K562 (cell line): ENCODE measurements at regions not wholly inside any gene's neighbourhood (a gene's known extent, or its start where the extent isn't known, plus 50 kb on each side); places are given as distances from the start of the nearest gene placed in this dataset.

Experiments
- ATAC-seq: fragments of 200-7000 bp; cut with Tn5 transposase; 3 replicates; pipeline ENCODE4 v1.9.1; 2020; ENCODE audit warnings: moderate library complexity
- BruUV-seq: library from RNA; stranded (reverse); fragments of 400-500 nt; replicated peaks from 2 replicates; lab custom pipeline; 2021; lab: Mats Ljungman, UMichigan
- CTCF ChIA-PET: fragments of 300-600 bp; formaldehyde crosslinking; extraction: SDS; loops from one replicate; lab custom pipeline; 2021; ENCODE audit warnings: low intra/inter-chr PET ratio; lab: Yijun Ruan, JAX
- POLR2A ChIA-PET: fragments of 300-600, 350-650 bp; sonication (Branson Sonifier 250); formaldehyde crosslinking; extraction: SDS; loops from one replicate; lab custom pipeline; 2021; ENCODE audit warnings: antibody characterized with exemption, inconsistent platforms; lab: Yijun Ruan, JAX
- DNase-seq, 4 experiments: peaks; one replicate each; pipeline versions ENCODE4 v3.0.0 to v3.0.0-alpha.2; 2011 to 2018; ENCODE audit warnings: low spot score in 3 of 4, mixed read lengths in 3 of 4; ENCODE audit errors: extremely low read depth in 1 of 4
- FAIRE-seq: peaks from 2 replicates; lab custom pipeline; 2011; peaks lifted over from hg19 to GRCh38; lab: Jason Lieb, UNC
- H2AFZ ChIP-seq: 2 replicates; pipeline ENCODE4 v1.6.0; 2011; ENCODE audit warnings: low read depth, low read length, control low read depth, inconsistent platforms
- H3K27ac ChIP-seq: fragments of 200-600 bp; 3 replicates; pipeline ENCODE4 v1.8.0; 2011; ENCODE audit warnings: low read depth, mild to moderate bottlenecking, control low read depth, inconsistent platforms, low read length, moderate library complexity, mixed read lengths; ENCODE audit errors: extremely low read depth
- H3K27me3 ChIP-seq, 2 experiments: fragments of 300-600 bp in 1 of 2; 2 replicates in 1 of 2; 3 replicates in 1 of 2; pipeline versions ENCODE4 v1.6.0 to v1.8.0; 2011; ENCODE audit warnings: inconsistent platforms in 2 of 2, low read length in 2 of 2, mild to moderate bottlenecking in 1 of 2, mixed read lengths in 1 of 2, moderate library complexity in 1 of 2; ENCODE audit not compliant: control insufficient read depth in 2 of 2, insufficient read depth in 2 of 2
- H3K36me3 ChIP-seq: fragments of 300-600 bp; 3 replicates; pipeline ENCODE4 v1.8.0; 2011; ENCODE audit warnings: mild to moderate bottlenecking, low read length, inconsistent platforms; ENCODE audit not compliant: control insufficient read depth, insufficient read depth
- H3K4me1 ChIP-seq, 2 experiments: fragments of 200-600 bp in 1 of 2; replicated peaks in 1 of 2; 2 replicates in 1 of 2; 3 replicates in 1 of 2; pipeline versions ENCODE4 v1.5.1 to v1.8.0; 2011; ENCODE audit warnings: inconsistent platforms in 2 of 2, low read length in 2 of 2, mild to moderate bottlenecking in 1 of 2, mixed read lengths in 1 of 2, moderate library complexity in 1 of 2; ENCODE audit not compliant: control insufficient read depth in 2 of 2, insufficient read depth in 2 of 2
- H3K4me2 ChIP-seq: 2 replicates; pipeline ENCODE4 v1.6.1; 2011; ENCODE audit warnings: low read length, control low read depth, inconsistent platforms, mixed read lengths; ENCODE audit not compliant: insufficient read depth
- H3K4me3 ChIP-seq: fragments of 200-600 bp; sonication (generic), shearing (Covaris generic); 2 replicates; pipeline ENCODE4 v1.5.1; 2016; ENCODE audit warnings: control low read depth, inconsistent platforms
- H3K79me2 ChIP-seq: fragments of 200-600 bp; 3 replicates; pipeline ENCODE4 v1.8.0; 2011; ENCODE audit warnings: low read length, inconsistent platforms; ENCODE audit not compliant: control insufficient read depth, insufficient read depth
- H3K9ac ChIP-seq, 2 experiments: 2 replicates each; pipeline versions ENCODE4 v1.6.0 to v1.6.1; 2011; ENCODE audit warnings: low read depth in 2 of 2, low read length in 2 of 2, control low read depth in 1 of 2, inconsistent platforms in 1 of 2, mild to moderate bottlenecking in 1 of 2, mixed read lengths in 1 of 2; ENCODE audit not compliant: insufficient read depth in 1 of 2
- H3K9me1 ChIP-seq: one replicate; pipeline ENCODE4 v1.6.0; 2011; ENCODE audit warnings: inconsistent platforms, mild to moderate bottlenecking, low read length, moderate library complexity; ENCODE audit not compliant: control insufficient read depth, insufficient read depth
- H3K9me3 ChIP-seq: replicated peaks from 2 replicates; pipeline ENCODE4 v1.5.1; 2011; ENCODE audit warnings: low read depth, low read length, inconsistent platforms; ENCODE audit not compliant: control insufficient read depth, insufficient read depth
- H4K20me1 ChIP-seq: replicated peaks from 2 replicates; pipeline ENCODE4 v1.6.1; 2011; ENCODE audit warnings: low read length, inconsistent platforms, mixed read lengths; ENCODE audit not compliant: control insufficient read depth, insufficient read depth
- CREM ChIP-seq: IDR thresholded peaks from 2 replicates; pipeline ENCODE4 v1.6.1; 2014; ENCODE audit warnings: antibody characterized with exemption, low read depth
- POLR2B ChIP-seq: fragments of 450-650 bp; IDR thresholded peaks from 2 replicates; pipeline ENCODE4 v1.6.1; 2018; ENCODE audit warnings: low read depth; ENCODE audit not compliant: partially characterized antibody
- SP2 ChIP-seq: IDR thresholded peaks from 2 replicates; pipeline ENCODE4 v1.6.1; 2011; ENCODE audit warnings: mild to moderate bottlenecking, low read depth, low read length, moderate library complexity; ENCODE audit not compliant: poor library complexity, severe bottlenecking; ENCODE audit errors: extremely low read depth
- SREBF1 ChIP-seq: fragments of 150-350 bp; IDR thresholded peaks from 2 replicates; pipeline ENCODE4 v1.6.1; 2014; ENCODE audit warnings: antibody characterized with exemption, low read depth, low read length, borderline replicate concordance
- TRIM28 ChIP-seq: fragments of 450-650 bp; IDR thresholded peaks from 2 replicates; pipeline ENCODE4 v1.6.1; 2017
- ZMIZ1 ChIP-seq, 2 experiments: fragments of 150-350 bp in 1 of 2; IDR thresholded peaks; 2 replicates each; pipeline ENCODE4 v1.6.1; 2012 to 2016; ENCODE audit warnings: low read depth in 2 of 2, low read length in 2 of 2, mild to moderate bottlenecking in 1 of 2, moderate library complexity in 1 of 2
- WGBS: fragments of 100-300 bp; shearing (Covaris generic); methylation state at CpG from one replicate; pipeline ENCODE4 v1.1.6; 2016; ENCODE audit warnings: low coverage, mixed read lengths; ENCODE audit not compliant: insufficient coverage; ENCODE audit errors: missing lambda C conversion rate; 5-methylcytosine and 5-hydroxymethylcytosine counted together
- in situ Hi-C: fragments of 300-500 bp; cut with MboI; formaldehyde crosslinking; loops from 4 replicates; pipeline ENCODE4 v1.15.0; 2018; ENCODE audit warnings: inconsistent platforms, mixed read lengths
- intact Hi-C: fragments of 100-400 bp; cut with micrococcal nuclease; formaldehyde crosslinking; loops from 2 replicates; pipeline ENCODE4 v1.14.2; 2022
- TF ChIP-seq, protein P1 (sequence below): fragments of 450-650 bp; IDR thresholded peaks from 2 replicates; pipeline ENCODE4 v1.6.1; 2016; ENCODE audit warnings: borderline replicate concordance

- Histone ChIP-seq H3K9ac (no peak overlapping the region), H3K4me3 (no peak overlapping the region), H3K27ac (no peak overlapping the region), H3K4me1 (no peaks in the 10 kb centered on the region), H4K20me1 (no peaks in the 10 kb centered on the region), H3K36me3 (no peaks in the 10 kb centered on the region), H3K9me3 (no peaks in the 10 kb centered on the region), H3K9me1 (no peaks in the 10 kb centered on the region), H2AFZ (no peak overlapping the region), H3K27me3 (no peaks in the 10 kb centered on the region), H3K79me2 (no peaks in the 10 kb centered on the region), H3K4me2 (no peak overlapping the region)
- intact Hi-C loops (no loop called here), in situ Hi-C loops (no loop called here)
- no TSS peak for BruUV-seq
- ATAC-seq (no peak), DNase-seq (no peak), FAIRE-seq (no peak)
- TF ChIP-seq, protein P1, sequence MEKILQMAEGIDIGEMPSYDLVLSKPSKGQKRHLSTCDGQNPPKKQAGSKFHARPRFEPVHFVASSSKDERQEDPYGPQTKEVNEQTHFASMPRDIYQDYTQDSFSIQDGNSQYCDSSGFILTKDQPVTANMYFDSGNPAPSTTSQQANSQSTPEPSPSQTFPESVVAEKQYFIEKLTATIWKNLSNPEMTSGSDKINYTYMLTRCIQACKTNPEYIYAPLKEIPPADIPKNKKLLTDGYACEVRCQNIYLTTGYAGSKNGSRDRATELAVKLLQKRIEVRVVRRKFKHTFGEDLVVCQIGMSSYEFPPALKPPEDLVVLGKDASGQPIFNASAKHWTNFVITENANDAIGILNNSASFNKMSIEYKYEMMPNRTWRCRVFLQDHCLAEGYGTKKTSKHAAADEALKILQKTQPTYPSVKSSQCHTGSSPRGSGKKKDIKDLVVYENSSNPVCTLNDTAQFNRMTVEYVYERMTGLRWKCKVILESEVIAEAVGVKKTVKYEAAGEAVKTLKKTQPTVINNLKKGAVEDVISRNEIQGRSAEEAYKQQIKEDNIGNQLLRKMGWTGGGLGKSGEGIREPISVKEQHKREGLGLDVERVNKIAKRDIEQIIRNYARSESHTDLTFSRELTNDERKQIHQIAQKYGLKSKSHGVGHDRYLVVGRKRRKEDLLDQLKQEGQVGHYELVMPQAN: no peak
- TF ChIP-seq TRIM28: no peak
- TF ChIP-seq SREBF1: no peak
- TF ChIP-seq POLR2B: no peak
- no peak for TF ChIP-seq CREM
- TF ChIP-seq SP2: no peak
- no peak for TF ChIP-seq ZMIZ1 (IDR thresholded peaks at IDR 0.05; ENCODE audit: low read depth in 2 of 2, low read length in 2 of 2)
- WGBS: 0% methylated on average over 3 of the region's 3 CpGs
- CTCF ChIA-PET: no interaction called here
- POLR2A ChIA-PET: interaction anchor here (0.6 to 0.7 kb wide), 2 partner anchors 804 to 876 kb away, joined by 3 read pairs; no protein-coding TSS in a partner anchor
Measured at GRCh38 chr5:44713446-44713845, 95.3 kb upstream of the MRPS30 start.
